ENCODE measurements at regions not wholly inside any gene's neighbourhood (a gene's known extent, or its start where the extent isn't known, plus 50 kb on each side); places are given as distances from the start of the nearest gene placed in this dataset.

- no peak for TF ChIP-seq POLR2A (IDR thresholded peaks at IDR 0.05; ENCODE audit: low read length)
- TF ChIP-seq POLR2AphosphoS2 (conservative IDR thresholded peaks at IDR 0.05; ENCODE audit: low read length), result no peak
- TF ChIP-seq, protein P1, sequence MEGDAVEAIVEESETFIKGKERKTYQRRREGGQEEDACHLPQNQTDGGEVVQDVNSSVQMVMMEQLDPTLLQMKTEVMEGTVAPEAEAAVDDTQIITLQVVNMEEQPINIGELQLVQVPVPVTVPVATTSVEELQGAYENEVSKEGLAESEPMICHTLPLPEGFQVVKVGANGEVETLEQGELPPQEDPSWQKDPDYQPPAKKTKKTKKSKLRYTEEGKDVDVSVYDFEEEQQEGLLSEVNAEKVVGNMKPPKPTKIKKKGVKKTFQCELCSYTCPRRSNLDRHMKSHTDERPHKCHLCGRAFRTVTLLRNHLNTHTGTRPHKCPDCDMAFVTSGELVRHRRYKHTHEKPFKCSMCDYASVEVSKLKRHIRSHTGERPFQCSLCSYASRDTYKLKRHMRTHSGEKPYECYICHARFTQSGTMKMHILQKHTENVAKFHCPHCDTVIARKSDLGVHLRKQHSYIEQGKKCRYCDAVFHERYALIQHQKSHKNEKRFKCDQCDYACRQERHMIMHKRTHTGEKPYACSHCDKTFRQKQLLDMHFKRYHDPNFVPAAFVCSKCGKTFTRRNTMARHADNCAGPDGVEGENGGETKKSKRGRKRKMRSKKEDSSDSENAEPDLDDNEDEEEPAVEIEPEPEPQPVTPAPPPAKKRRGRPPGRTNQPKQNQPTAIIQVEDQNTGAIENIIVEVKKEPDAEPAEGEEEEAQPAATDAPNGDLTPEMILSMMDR (IDR thresholded peaks at IDR 0.05), result no peak
- no peak for TF ChIP-seq TFCP2L1 (CRISPR knock-in tag; IDR thresholded peaks at IDR 0.05)
- TF ChIP-seq GATA3 (IDR thresholded peaks at IDR 0.05; ENCODE audit: borderline replicate concordance), result no peak
- TF ChIP-seq RCOR1 (IDR thresholded peaks at IDR 0.05; ENCODE audit: low read depth, low read length), result no peak
- no peak for TF ChIP-seq BHLHE40 (IDR thresholded peaks at IDR 0.05; ENCODE audit: low read depth, low read length)
- no peak for TF ChIP-seq CBX8 (IDR thresholded peaks at IDR 0.05)
- TF ChIP-seq MAX (IDR thresholded peaks at IDR 0.05), result no peak
These were observed 257.7 kb downstream of the SNX13 start for GRCh38 chr7:17682586-17682985.
